ENCODE measurements at regions not wholly inside any gene's neighbourhood (a gene's known extent, or its start where the extent isn't known, plus 50 kb on each side); places are given as distances from the start of the nearest gene placed in this dataset.

DNA sequence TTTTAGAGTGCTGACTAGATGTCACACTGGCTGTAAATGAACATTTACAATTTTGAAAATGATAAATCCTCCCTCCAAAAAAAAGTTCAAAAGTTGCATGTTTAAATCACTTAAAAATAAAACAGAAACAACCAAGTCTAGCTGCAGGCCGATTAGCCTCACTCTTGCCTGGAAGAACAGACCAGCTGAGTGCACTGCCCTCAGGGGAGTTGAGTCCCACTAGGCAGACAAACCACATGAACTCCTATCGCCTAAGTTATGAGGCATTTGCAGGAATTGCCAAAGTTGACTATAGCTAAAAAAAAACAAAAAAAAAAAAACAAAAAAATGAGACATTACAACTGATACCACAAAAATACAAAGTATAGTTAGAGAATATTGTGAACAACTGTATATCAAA lies 510.0 kb downstream of the ANKRD7 start:
- TF ChIP-seq, protein P1, sequence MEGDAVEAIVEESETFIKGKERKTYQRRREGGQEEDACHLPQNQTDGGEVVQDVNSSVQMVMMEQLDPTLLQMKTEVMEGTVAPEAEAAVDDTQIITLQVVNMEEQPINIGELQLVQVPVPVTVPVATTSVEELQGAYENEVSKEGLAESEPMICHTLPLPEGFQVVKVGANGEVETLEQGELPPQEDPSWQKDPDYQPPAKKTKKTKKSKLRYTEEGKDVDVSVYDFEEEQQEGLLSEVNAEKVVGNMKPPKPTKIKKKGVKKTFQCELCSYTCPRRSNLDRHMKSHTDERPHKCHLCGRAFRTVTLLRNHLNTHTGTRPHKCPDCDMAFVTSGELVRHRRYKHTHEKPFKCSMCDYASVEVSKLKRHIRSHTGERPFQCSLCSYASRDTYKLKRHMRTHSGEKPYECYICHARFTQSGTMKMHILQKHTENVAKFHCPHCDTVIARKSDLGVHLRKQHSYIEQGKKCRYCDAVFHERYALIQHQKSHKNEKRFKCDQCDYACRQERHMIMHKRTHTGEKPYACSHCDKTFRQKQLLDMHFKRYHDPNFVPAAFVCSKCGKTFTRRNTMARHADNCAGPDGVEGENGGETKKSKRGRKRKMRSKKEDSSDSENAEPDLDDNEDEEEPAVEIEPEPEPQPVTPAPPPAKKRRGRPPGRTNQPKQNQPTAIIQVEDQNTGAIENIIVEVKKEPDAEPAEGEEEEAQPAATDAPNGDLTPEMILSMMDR (IDR thresholded peaks at IDR 0.05): no peak
- TF ChIP-seq POLR2A (IDR thresholded peaks at IDR 0.05): no peak

Data from heart left ventricle (tissue), 13 donors.